ENCODE measurements at regions not wholly inside any gene's neighbourhood (a gene's known extent, or its start where the extent isn't known, plus 50 kb on each side); places are given as distances from the start of the nearest gene placed in this dataset.

- ChIA-PET POLR2A (interaction anchor here (0.5 to 0.8 kb wide), 2 partner anchors 284 to 361 kb away, joined by 3 read pairs; no protein-coding TSS in a partner anchor), CTCF (interaction anchor here (1.1 kb wide), 1 partner anchor 12 kb away, joined by 4 read pairs; no protein-coding TSS in a partner anchor)
- TF ChIP-seq CTCF (IDR thresholded peaks at IDR 0.05; ENCODE audit: insufficient read depth, low read depth, low read length), result no peak
- no peak overlapping the region for H3K4me3 ChIP-seq (ENCODE audit: low read depth, low read length)
- H3K36me3 ChIP-seq (ENCODE audit: control insufficient read depth, insufficient read depth, low read length), result no peaks in the 10 kb centered on the region
- DNase-seq (ENCODE audit: low read depth), result no peak
- H3K27me3 ChIP-seq (ENCODE audit: control insufficient read depth, insufficient read depth, low read length), result no peaks in the 10 kb centered on the region
These were observed 249.9 kb upstream of the LRTM1 start for GRCh38 chr3:55177749-55178148.

GRCh38 chr3:55175423-55175822 lies 247.6 kb upstream of the LRTM1 start:
- no peaks in the 10 kb centered on the region for H3K27me3 ChIP-seq (ENCODE audit: control insufficient read depth, insufficient read depth, low read length)
- POLR2A ChIA-PET, result no interaction called here
- no peaks in the 10 kb centered on the region for H3K36me3 ChIP-seq (ENCODE audit: control insufficient read depth, insufficient read depth, low read length)
- no peak for TF ChIP-seq CTCF (IDR thresholded peaks at IDR 0.05; ENCODE audit: insufficient read depth, low read depth, low read length)
- no peak overlapping the region for H3K4me3 ChIP-seq (ENCODE audit: low read depth, low read length)
- CTCF ChIA-PET, result interaction anchor here (0.6 to 1.5 kb wide), 3 partner anchors 143 to 305 kb away, joined by 3 read pairs; no protein-coding TSS in a partner anchor
- no peak for DNase-seq (ENCODE audit: low read depth)

- no peak for DNase-seq (ENCODE audit: low read depth)
- TF ChIP-seq CTCF (IDR thresholded peaks at IDR 0.05; ENCODE audit: insufficient read depth, low read depth, low read length), result no peak
- ChIA-PET CTCF (interaction anchor here (0.6 to 1.5 kb wide), 3 partner anchors 143 to 304 kb away, joined by 3 read pairs; no protein-coding TSS in a partner anchor), POLR2A (no interaction called here)
- no peaks in the 10 kb centered on the region for H3K36me3 ChIP-seq (ENCODE audit: control insufficient read depth, insufficient read depth, low read length)
- H3K27me3 ChIP-seq (ENCODE audit: control insufficient read depth, insufficient read depth, low read length), result no peaks in the 10 kb centered on the region
- H3K4me3 ChIP-seq (ENCODE audit: low read depth, low read length), result no peak overlapping the region
These were observed 246.9 kb upstream of the LRTM1 start for GRCh38 chr3:55174747-55175146.

- POLR2A ChIA-PET, result interaction anchor here (0.6 kb wide), 1 partner anchor 303 kb away, joined by 3 read pairs; no protein-coding TSS in a partner anchor
- no peak for TF ChIP-seq CTCF (IDR thresholded peaks at IDR 0.05; ENCODE audit: insufficient read depth, low read depth, low read length)
- no peak for DNase-seq (ENCODE audit: low read depth)
- Histone ChIP-seq H3K27me3 (ENCODE audit: control insufficient read depth, insufficient read depth, low read length) (no peaks in the 10 kb centered on the region), H3K36me3 (ENCODE audit: control insufficient read depth, insufficient read depth, low read length) (no peaks in the 10 kb centered on the region), H3K4me3 (ENCODE audit: low read depth, low read length) (no peak overlapping the region)
- CTCF ChIA-PET, result interaction anchor here (4.9 kb wide), 1 partner anchor 7 kb away, joined by 29 read pairs; no protein-coding TSS in a partner anchor
These were observed 245.6 kb upstream of the LRTM1 start for GRCh38 chr3:55173504-55173903.

GRCh38 chr3:55172913-55173312 lies 245.1 kb upstream of the LRTM1 start:
- no peaks in the 10 kb centered on the region for H3K27me3 ChIP-seq (ENCODE audit: control insufficient read depth, insufficient read depth, low read length)
- H3K4me3 ChIP-seq (ENCODE audit: low read depth, low read length), result no peak overlapping the region
- no peak for DNase-seq (ENCODE audit: low read depth)
- POLR2A ChIA-PET, result interaction anchor here (0.6 kb wide), 1 partner anchor 303 kb away, joined by 3 read pairs; no protein-coding TSS in a partner anchor
- CTCF ChIA-PET, result interaction anchor here (1.2 to 4.9 kb wide), 2 partner anchors 8 to 295 kb away, joined by 4 to 29 read pairs; no protein-coding TSS in a partner anchor
- H3K36me3 ChIP-seq (ENCODE audit: control insufficient read depth, insufficient read depth, low read length), result no peaks in the 10 kb centered on the region
- TF ChIP-seq CTCF (IDR thresholded peaks at IDR 0.05; ENCODE audit: insufficient read depth, low read depth, low read length), result no peak

Data from BJ (cell line).